Liver (tissue), 3 donors: ENCODE measurements at regions not wholly inside any gene's neighbourhood (a gene's known extent, or its start where the extent isn't known, plus 50 kb on each side); places are given as distances from the start of the nearest gene placed in this dataset.

ENCODE experiments used
- ATF3 ChIP-seq: IDR thresholded peaks from 2 replicates; pipeline ENCODE4 v1.6.1; 2016; ENCODE audit warnings: antibody characterized with exemption
- CTCF ChIP-seq: fragments of 150-350 bp; IDR thresholded peaks from 2 replicates; pipeline ENCODE4 v1.5.1; 2017; ENCODE audit warnings: improper control_type of control experiment, low read depth, low read length; ENCODE audit not compliant: missing input control
- EGR1 ChIP-seq, 2 donors: IDR thresholded peaks; 2 replicates each; pipeline ENCODE4 v1.6.1; 2016 to 2018; ENCODE audit warnings: antibody characterized with exemption in 2 of 2, low read depth in 2 of 2
- FOXA1 ChIP-seq: IDR thresholded peaks from 2 replicates; pipeline ENCODE4 v1.6.1; 2016; ENCODE audit warnings: antibody characterized with exemption
- GABPA ChIP-seq, 2 donors: IDR thresholded peaks in 1 of 2; conservative IDR thresholded peaks in 1 of 2; 2 replicates each; pipeline ENCODE4 v1.6.1; 2016; ENCODE audit warnings: antibody characterized with exemption in 2 of 2, mild to moderate bottlenecking in 1 of 2, moderate library complexity in 1 of 2
- HNF4G ChIP-seq: IDR thresholded peaks from 2 replicates; pipeline ENCODE4 v1.6.1; 2016; ENCODE audit warnings: antibody characterized with exemption
- JUND ChIP-seq, 2 donors: IDR thresholded peaks; 2 replicates each; pipeline ENCODE4 v1.6.1; 2016; ENCODE audit warnings: antibody characterized with exemption in 2 of 2
- MAX ChIP-seq: IDR thresholded peaks from 2 replicates; pipeline ENCODE4 v1.6.1; 2016; ENCODE audit warnings: antibody characterized with exemption
- RAD21 ChIP-seq, 2 donors: IDR thresholded peaks; 2 replicates each; pipeline ENCODE4 v1.6.1; 2016; ENCODE audit warnings: antibody characterized with exemption in 2 of 2, mild to moderate bottlenecking in 2 of 2
- REST ChIP-seq: IDR thresholded peaks from 2 replicates; pipeline ENCODE4 v1.6.1; 2016; ENCODE audit warnings: antibody characterized with exemption, mild to moderate bottlenecking
- SP1 ChIP-seq: IDR thresholded peaks from 2 replicates; pipeline ENCODE4 v1.6.1; 2018; ENCODE audit warnings: antibody characterized with exemption, mild to moderate bottlenecking
- TAF1 ChIP-seq: conservative IDR thresholded peaks from 2 replicates; pipeline ENCODE4 v1.6.1; 2016; ENCODE audit warnings: antibody characterized with exemption, mild to moderate bottlenecking
- YY1 ChIP-seq: IDR thresholded peaks from 2 replicates; pipeline ENCODE4 v1.6.1; 2016; ENCODE audit warnings: antibody characterized with exemption, mild to moderate bottlenecking
- ZBTB33 ChIP-seq: IDR thresholded peaks from 2 replicates; pipeline ENCODE4 v1.6.1; 2016; ENCODE audit warnings: antibody characterized with exemption
- donor health status: healthy.
- donor health status: healthy.

- no peak for TF ChIP-seq YY1
- no peak for TF ChIP-seq CTCF
- no peak for TF ChIP-seq RAD21 (IDR thresholded peaks at IDR 0.05)
- no peak for TF ChIP-seq REST
- TF ChIP-seq TAF1, result no peak
- no peak for TF ChIP-seq HNF4G
- no peak for TF ChIP-seq MAX
- TF ChIP-seq FOXA1, result no peak
- TF ChIP-seq GABPA (IDR thresholded peaks at IDR 0.05 in 1 of 2, conservative IDR thresholded peaks at IDR 0.05 in 1 of 2), result no peak
- TF ChIP-seq EGR1 (IDR thresholded peaks at IDR 0.05; ENCODE audit: low read depth in 2 of 2), result no peak
- TF ChIP-seq JUND (IDR thresholded peaks at IDR 0.05), result no peak
- TF ChIP-seq SP1, result no peak
- TF ChIP-seq ATF3, result no peak
- TF ChIP-seq ZBTB33, result no peak
These were observed 67.1 kb upstream of the HABP2 start for GRCh38 chr10:113485736-113486135.
